Fibroblast of skin of scalp (primary cell): ENCODE measurements at regions not wholly inside any gene's neighbourhood (a gene's known extent, or its start where the extent isn't known, plus 50 kb on each side); places are given as distances from the start of the nearest gene placed in this dataset.
"Not testable (repeated sequence)": the region's sequence is repeated elsewhere in the genome, so short reads cannot be mapped to it uniquely, and the experiment has no call there.

Experiments used
- DNase-seq: peaks from one replicate; pipeline ENCODE4 v3.0.0-alpha.2; 2013

GRCh38 chr4:156390599-156391324, 437.1 kb upstream of the CTSO start:
- no peak for DNase-seq

DNA sequence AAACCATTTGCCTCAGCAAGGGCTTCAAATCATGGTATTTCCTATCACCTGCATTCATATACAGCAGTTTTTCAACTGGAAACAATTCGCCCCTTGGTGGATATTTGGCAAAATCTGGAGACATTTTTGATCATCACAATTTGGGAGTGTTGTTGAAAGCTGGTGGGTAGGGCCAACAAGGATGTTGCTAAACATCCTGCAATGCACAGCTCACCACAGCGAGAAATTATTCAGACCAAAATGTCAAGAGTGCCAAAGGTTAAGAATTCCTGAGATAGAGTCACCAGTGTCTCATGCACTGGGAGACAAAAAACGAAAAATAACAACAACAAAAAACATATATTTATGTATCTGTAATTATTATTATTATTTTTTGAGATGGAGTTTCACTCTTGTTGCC, 435.2 kb upstream of the CTSO start:
- DNase-seq, result peak; percentile 17

GRCh38 chr4:156378033-156378665, 424.5 kb upstream of the CTSO start:
- peak; percentile 35 for DNase-seq

DNA sequence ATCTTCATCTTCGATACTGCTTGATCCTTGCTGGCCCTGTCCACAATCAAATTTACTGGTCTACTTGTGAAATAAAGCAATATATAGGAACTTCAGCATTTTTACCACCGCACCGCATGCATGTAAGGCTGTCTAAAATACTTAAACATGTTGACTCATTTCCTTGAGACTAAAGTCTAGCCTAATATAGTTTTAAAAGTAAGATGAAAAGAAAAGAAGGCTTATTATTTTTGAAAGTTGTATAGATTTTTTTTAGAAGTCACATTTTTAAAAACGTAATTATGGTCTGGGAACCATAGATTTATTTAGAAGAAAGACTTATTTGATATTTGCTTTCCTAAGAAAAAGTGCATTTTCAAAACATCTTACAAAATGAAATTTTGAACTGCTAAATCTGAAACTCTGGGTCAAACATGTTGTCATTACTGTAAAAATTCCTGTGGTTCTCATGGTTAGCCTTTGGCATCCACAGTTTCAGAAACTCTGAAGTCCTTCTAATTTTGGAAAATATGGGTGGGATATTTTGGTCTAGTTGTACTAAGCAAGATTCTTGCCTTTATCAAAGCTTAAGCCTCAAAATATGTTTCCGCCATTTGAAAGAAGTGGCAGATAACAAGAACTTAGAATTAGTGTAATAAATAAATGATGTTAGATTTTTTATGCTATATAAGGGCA, 423.5 kb upstream of the CTSO start:
- peak; percentile 81 for DNase-seq

DNA sequence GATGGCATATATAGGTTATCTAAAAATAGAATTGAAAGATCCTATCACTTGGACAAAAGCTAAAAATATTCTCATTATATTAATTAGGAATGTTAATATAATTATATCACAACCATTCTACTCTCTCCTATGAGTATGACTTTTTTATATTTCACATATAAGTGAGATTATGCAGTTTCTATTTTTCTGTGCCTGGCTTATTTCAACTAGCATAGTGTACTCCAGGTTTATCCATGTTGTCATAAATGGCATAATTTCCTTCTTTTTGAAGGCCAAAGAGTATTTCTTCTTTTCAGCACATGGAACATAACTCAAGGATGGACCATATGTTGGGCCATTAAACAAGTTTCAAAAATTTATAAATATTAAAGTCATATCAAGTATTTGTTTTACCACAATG, 421.2 kb upstream of the CTSO start:
- DNase-seq, result no peak

DNA sequence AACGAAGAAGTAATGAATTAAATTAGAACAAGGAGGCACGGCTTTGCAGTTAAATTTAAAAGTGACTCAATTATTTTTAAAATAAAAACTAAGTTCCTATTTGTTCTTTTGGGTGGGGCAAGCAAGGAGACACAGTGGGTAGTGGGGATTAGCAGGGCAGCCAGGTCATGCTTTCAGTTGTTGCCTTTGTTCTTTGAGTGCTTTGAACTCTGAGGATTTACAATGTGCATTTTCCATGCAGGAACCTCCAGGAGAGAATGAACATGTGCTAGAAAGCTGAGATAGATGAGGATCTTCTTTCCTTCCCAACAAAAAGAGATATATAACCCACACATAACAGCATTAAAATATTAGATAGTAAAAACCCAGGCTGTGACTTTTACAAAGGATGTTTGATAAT, 420.4 kb upstream of the CTSO start:
- DNase-seq, result no peak

- DNase-seq, result not testable (repeated sequence)
These were observed 413.8 kb upstream of the CTSO start for GRCh38 chr4:156367502-156367901.

DNA sequence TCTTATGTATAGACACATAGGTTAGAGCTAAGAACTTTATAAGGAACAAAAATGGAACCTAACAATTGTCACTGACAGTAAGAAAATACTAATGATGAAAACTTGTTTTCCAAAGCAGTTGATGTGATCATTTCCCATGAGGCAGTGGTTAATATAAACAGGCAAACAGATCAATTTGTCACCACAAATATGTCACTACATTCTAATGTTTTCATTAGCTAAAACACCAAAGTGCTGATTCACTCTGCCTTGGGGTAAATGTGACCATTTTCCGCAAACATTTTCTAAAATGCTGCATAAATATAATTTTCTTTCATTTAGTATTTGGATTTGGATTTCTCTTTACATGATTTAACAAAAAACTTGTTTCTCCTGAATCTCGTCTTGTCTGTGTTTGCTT, 408.9 kb upstream of the CTSO start:
- DNase-seq, result peak; percentile 73

DNA sequence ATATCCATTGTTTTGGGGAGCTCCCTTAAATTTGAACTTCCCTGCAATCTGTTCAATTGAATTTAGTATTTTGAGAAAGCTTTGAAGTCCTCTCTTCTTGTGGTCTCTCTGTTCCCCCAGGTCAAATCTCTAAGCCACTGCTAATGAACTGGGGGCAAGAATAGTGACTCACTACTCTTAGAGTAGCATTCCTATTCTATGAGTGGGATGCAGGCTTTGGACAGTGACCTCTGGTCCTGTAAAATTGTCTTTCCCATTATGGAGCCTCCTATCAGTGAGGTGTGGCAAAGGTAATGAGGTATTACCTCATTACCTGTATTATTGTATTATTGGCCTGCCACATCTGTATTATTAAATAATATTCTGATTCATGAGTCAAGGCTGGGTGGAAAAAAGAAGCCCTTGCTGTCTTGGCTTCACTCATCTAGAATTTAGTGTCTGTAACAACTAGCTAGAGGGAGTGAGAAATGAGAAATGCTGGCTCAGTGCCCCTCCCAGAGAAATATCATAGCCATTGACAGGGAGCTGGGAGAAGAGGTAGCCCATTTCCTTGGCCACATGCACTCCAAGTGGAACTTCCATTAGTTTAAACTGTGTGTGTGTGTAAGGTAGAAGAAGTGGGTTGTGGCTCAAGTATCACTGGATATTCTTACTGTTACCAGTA, 393.9 kb upstream of the CTSO start:
- DNase-seq, result peak; percentile 41

GRCh38 chr4:156346959-156347385, 393.3 kb upstream of the CTSO start:
- DNase-seq, result no peak

- DNase-seq, result no peak
These were observed 390.7 kb upstream of the CTSO start for GRCh38 chr4:156344397-156344796.

- peak; percentile 57 for DNase-seq
These were observed 382.8 kb upstream of the CTSO start for GRCh38 chr4:156336511-156336910.

GRCh38 chr4:156335721-156336120, 382.1 kb upstream of the CTSO start:
- no peak for DNase-seq

- no peak for DNase-seq
These were observed 376.9 kb upstream of the CTSO start for GRCh38 chr4:156330436-156331031.

GRCh38 chr4:156329779-156330178, 376.1 kb upstream of the CTSO start:
- no peak for DNase-seq

DNA sequence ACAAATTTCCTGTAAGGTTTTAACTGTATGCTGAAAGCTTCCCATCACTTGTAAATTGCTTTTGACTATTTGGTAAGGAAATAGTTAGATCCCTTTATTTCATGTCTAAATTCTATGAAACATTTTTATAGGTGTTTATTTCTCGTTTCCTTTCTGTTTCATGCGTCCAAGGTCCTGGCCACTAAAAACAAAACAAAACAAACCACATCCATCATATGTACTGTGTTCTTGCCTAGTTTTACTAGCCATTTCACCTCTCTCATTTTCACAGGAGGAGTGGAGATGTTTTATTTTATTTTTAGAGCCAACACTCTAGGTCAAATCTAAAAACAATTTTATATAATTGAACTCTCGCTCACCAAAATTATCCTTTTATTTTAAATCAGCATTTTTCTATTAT, 375.2 kb upstream of the CTSO start:
- DNase-seq, result no peak

- DNase-seq, result no peak
These were observed 372.6 kb upstream of the CTSO start for GRCh38 chr4:156326246-156326645.

DNA sequence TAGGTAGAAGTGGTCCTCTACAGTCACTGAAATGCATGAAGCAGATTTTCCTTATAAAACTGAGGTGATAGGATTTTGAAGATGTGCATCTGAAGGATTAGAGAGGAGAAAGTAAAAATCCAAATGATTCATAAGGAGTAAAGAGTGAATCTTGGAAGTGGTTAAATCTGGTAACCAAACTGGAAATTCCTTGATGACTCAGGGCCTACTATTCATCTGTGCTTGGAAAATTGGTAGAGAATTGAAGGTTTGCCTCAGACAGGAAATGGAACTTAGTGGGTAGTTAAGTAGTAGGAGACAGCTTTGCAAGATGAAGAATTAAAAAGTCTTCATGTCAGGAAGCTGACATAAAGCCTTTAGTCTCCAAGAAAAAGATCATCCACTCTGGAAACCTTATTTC, 368.9 kb upstream of the CTSO start:
- DNase-seq, result peak; percentile 82

GRCh38 chr4:156321203-156321602, 367.5 kb upstream of the CTSO start:
- DNase-seq, result peak; percentile 81

GRCh38 chr4:156313497-156313896, 359.8 kb upstream of the CTSO start:
- DNase-seq, result no peak

- DNase-seq, result peak; percentile 33
These were observed 358.7 kb upstream of the CTSO start for GRCh38 chr4:156312261-156312847.

- no peak for DNase-seq
These were observed 355.4 kb upstream of the CTSO start for GRCh38 chr4:156309031-156309430.

DNA sequence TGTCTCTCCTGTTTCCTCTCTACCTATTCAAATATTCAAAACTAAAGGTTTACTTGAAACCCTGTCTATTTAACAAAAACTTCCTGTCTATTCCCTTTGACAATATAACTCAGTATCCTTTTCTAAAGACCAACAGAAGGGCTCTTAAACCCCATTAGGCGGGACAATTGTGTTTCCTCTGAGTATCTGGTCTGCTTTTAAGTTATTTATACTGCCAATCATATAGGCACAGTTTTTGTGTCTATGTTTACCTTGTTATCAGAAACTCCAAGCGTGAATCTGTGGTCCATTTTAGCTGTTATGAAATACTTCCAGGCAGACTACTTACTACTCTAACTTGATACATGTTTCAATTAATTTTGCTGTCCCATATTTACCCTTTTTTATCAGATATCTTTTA, 350.0 kb upstream of the CTSO start:
- DNase-seq, result no peak
